Stimulated activated CD4-positive, alpha-beta T cell treated with anti-CD3 and anti-CD28 coated beads, Interleukin-1b, Interleukin-23, amount 100 ng/mL, for 24 hours (primary cell): ENCODE measurements at regions not wholly inside any gene's neighbourhood (a gene's known extent, or its start where the extent isn't known, plus 50 kb on each side); places are given as distances from the start of the nearest gene placed in this dataset.

Experiments
- DNase-seq, 4 experiments: peaks; one replicate each; pipeline ENCODE4 v3.0.0-alpha.2; 2020; ENCODE audit warnings: low read depth in 4 of 4, low spot score in 1 of 4

DNA sequence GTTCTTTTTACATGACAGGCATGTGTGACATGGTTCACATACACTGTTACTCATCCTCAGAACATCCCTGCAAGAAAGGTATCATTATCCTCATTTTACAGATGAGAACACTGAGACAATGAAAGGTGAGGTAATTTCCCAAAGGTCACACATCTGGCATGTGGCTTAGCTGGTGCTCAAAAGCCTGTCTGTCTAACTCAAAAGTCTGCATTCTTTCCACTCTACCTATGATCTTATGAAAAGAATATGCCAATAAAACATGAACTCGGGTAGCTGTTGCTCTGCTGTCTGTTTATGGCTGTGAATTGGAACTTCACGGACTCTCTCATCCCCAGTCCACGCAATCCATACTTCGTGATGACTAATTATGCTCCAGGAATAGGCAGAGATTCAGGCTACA is 79.0 kb upstream of the ODAD2 start:
- DNase-seq: no peak

GRCh38 chr10:28075424-28075823 is 76.5 kb upstream of the ODAD2 start:
- no peak for DNase-seq

- no peak for DNase-seq
Measured at GRCh38 chr10:28072573-28072972, 73.7 kb upstream of the ODAD2 start.

GRCh38 chr10:28060031-28060607 is 61.2 kb upstream of the ODAD2 start:
- no peak for DNase-seq

DNA sequence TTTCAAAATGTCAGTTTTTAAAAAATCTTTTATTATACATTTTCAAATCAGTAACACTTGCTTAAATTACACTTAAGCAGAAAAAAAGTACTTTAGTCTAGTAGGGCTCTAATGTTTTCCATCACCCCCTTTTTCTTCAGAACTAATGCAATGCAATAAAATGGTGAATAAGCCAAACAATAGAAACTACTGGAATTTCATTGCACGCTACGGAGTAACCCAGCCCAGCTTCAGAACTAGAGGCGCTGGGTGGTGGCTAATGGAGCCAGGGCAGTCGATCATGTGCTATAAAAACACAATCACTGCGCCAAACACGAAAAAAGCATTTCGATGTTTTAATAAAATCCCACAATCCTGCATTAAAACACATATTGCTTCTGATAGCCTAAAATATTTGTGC is 59.9 kb upstream of the ODAD2 start:
- no peak for DNase-seq

- no peak for DNase-seq
Measured at GRCh38 chr10:28054228-28054860, 55.5 kb upstream of the ODAD2 start.

DNA sequence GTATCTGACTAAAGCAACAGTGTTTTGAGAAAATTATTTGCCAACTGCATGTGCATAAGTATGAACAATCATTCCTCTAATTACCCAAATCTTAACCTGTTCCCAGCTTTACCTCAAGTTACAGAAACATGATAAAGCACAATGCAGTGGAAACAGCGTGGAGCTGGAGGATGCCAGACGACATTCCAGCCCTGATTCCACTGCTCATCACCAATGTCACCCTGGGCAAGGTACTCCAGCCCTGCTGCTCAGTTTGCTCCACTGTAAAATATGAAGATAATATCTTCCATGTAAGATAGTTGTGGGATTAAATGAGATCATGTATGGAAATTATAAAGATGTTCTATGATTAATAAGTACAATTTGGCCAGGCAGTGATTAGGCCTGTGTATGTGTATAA is 50.4 kb upstream of the ODAD2 start:
- DNase-seq: no peak
